Keratinocyte (primary cell): ENCODE measurements at regions not wholly inside any gene's neighbourhood (a gene's known extent, or its start where the extent isn't known, plus 50 kb on each side); places are given as distances from the start of the nearest gene placed in this dataset.

Experiments used
- DNase-seq: peaks from one replicate; pipeline ENCODE4 v3.0.0-alpha.2; 2011; ENCODE audit warnings: low read depth, missing footprints, low spot score
- FAIRE-seq: peaks from 2 replicates; lab custom pipeline; 2011; peaks lifted over from hg19 to GRCh38; lab: Jason Lieb, UNC
- H2AFZ ChIP-seq: 2 replicates; pipeline ENCODE4 v1.6.0; 2012; ENCODE audit warnings: low read length, control low read depth, inconsistent platforms; ENCODE audit not compliant: control insufficient read depth
- H3K27ac ChIP-seq: 2 replicates; pipeline ENCODE4 v1.5.1; 2011; ENCODE audit warnings: low read length; ENCODE audit not compliant: control insufficient read depth, insufficient read depth
- H3K27me3 ChIP-seq: 3 replicates; pipeline ENCODE4 v1.6.0; 2011; ENCODE audit warnings: low read length; ENCODE audit not compliant: control insufficient read depth, insufficient read depth; ENCODE audit errors: extremely low read depth
- H3K36me3 ChIP-seq, 2 experiments: 2 replicates in 1 of 2; 3 replicates in 1 of 2; pipeline ENCODE4 v1.5.1; 2011; ENCODE audit warnings: low read length in 2 of 2, mild to moderate bottlenecking in 1 of 2; ENCODE audit not compliant: control insufficient read depth in 2 of 2, insufficient read depth in 2 of 2; ENCODE audit errors: extremely low read depth in 1 of 2
- H3K4me1 ChIP-seq: 3 replicates; pipeline ENCODE4 v1.5.1; 2011; ENCODE audit warnings: low read length; ENCODE audit not compliant: control insufficient read depth, insufficient read depth; ENCODE audit errors: extremely low read depth
- H3K4me2 ChIP-seq: 3 replicates; pipeline ENCODE4 v1.6.0; 2011; ENCODE audit warnings: low read depth, low read length; ENCODE audit not compliant: control insufficient read depth, insufficient read depth; ENCODE audit errors: extremely low read depth
- H3K4me3 ChIP-seq, 3 experiments: fragments of 200-600 bp in 1 of 3; sonication (generic) in 1 of 3; 2 replicates in 2 of 3; 3 replicates in 1 of 3; pipeline ENCODE4 v1.5.1; 2011 to 2016; ENCODE audit warnings: low read length in 3 of 3, mild to moderate bottlenecking in 3 of 3, control low read depth in 2 of 3, inconsistent platforms in 1 of 3, low read depth in 1 of 3, mixed read lengths in 1 of 3, mixed run types in 1 of 3, moderate library complexity in 1 of 3; ENCODE audit not compliant: control insufficient read depth in 2 of 3, insufficient read depth in 2 of 3; ENCODE audit errors: extremely low read depth in 1 of 3
- H3K79me2 ChIP-seq: 2 replicates; pipeline ENCODE4 v1.6.0; 2012; ENCODE audit warnings: low read length; ENCODE audit not compliant: control insufficient read depth, insufficient read depth
- H3K9ac ChIP-seq: 3 replicates; pipeline ENCODE4 v1.6.0; 2011; ENCODE audit warnings: low read length; ENCODE audit not compliant: control insufficient read depth, insufficient read depth; ENCODE audit errors: extremely low read depth
- H3K9me1 ChIP-seq: 3 replicates; pipeline ENCODE4 v1.6.0; 2011; ENCODE audit warnings: low read length; ENCODE audit not compliant: control insufficient read depth, insufficient read depth; ENCODE audit errors: extremely low read depth
- H3K9me3 ChIP-seq: 2 replicates; pipeline ENCODE4 v1.5.1; 2012; ENCODE audit warnings: low read depth, low read length; ENCODE audit not compliant: control insufficient read depth
- H4K20me1 ChIP-seq: 3 replicates; pipeline ENCODE4 v1.6.0; 2011; ENCODE audit warnings: low read length; ENCODE audit not compliant: control insufficient read depth, insufficient read depth; ENCODE audit errors: extremely low read depth
- CTCF ChIP-seq, 3 experiments: IDR thresholded peaks in 1 of 3; conservative IDR thresholded peaks in 1 of 3; optimal IDR thresholded peaks in 1 of 3; 2 replicates in 2 of 3; 3 replicates in 1 of 3; pipeline versions ENCODE3 to v1.5.1; 2011; ENCODE audit warnings: low read length in 3 of 3, mild to moderate bottlenecking in 3 of 3, moderate library complexity in 2 of 3, control low read depth in 1 of 3, inconsistent platforms in 1 of 3; ENCODE audit not compliant: insufficient read depth in 2 of 3; ENCODE audit errors: extremely low read depth in 1 of 3
- EZH2 ChIP-seq: IDR thresholded peaks from one replicate; pipeline ENCODE4 v1.6.1; 2012; ENCODE audit warnings: inconsistent platforms, mild to moderate bottlenecking, low read length, moderate library complexity
- dilution Hi-C: fragments of 300-500 bp; cut with MboI; formaldehyde crosslinking; loops from one replicate; pipeline ENCODE4 v1.7.0; 2020; ENCODE audit warnings: low sequenced_read_pairs; ENCODE audit not compliant: extremely low pct_ligation_motif_present

GRCh38 chr2:215527736-215528135 is 91.9 kb upstream of the FN1 start:
- TF ChIP-seq CTCF (optimal IDR thresholded peaks at IDR 0.05 in 1 of 3, IDR thresholded peaks at IDR 0.05 in 1 of 3, conservative IDR thresholded peaks at IDR 0.05 in 1 of 3; ENCODE audit: extremely low read depth in 1 of 3, insufficient read depth in 2 of 3, low read length in 3 of 3) (no peak), EZH2 (no peak)
- DNase-seq (no peak), FAIRE-seq (no peak)
- H3K9me1 ChIP-seq: no peaks in the 10 kb centered on the region
- H3K4me2 ChIP-seq: no peak overlapping the region
- H3K9ac ChIP-seq: no peak overlapping the region
- no peaks in the 10 kb centered on the region for H4K20me1 ChIP-seq
- H3K79me2 ChIP-seq: no peaks in the 10 kb centered on the region
- dilution Hi-C loops: no loop called here
- H3K36me3 ChIP-seq: no peaks in the 10 kb centered on the region
- peaks cover 31% of the 10 kb centered on the region for H3K4me1 ChIP-seq
- no peak overlapping the region for H3K4me3 ChIP-seq
- H2AFZ ChIP-seq: peak overlapping the region; percentile 63
- H3K27ac ChIP-seq: peak overlapping the region; percentile 58
- no peaks in the 10 kb centered on the region for H3K27me3 ChIP-seq
- H3K9me3 ChIP-seq: no peaks in the 10 kb centered on the region

- H3K9ac ChIP-seq: no peak overlapping the region
- no peak overlapping the region for H3K4me3 ChIP-seq
- H3K4me1 ChIP-seq: peaks cover 31% of the 10 kb centered on the region
- no peaks in the 10 kb centered on the region for H3K9me3 ChIP-seq
- no peaks in the 10 kb centered on the region for H4K20me1 ChIP-seq
- no peak overlapping the region for H3K27ac ChIP-seq
- no peaks in the 10 kb centered on the region for H3K27me3 ChIP-seq
- no peaks in the 10 kb centered on the region for H3K36me3 ChIP-seq
- H2AFZ ChIP-seq: no peak overlapping the region
- FAIRE-seq (no peak), DNase-seq (no peak)
- no peak overlapping the region for H3K4me2 ChIP-seq
- no peaks in the 10 kb centered on the region for H3K79me2 ChIP-seq
- TF ChIP-seq EZH2 (no peak), CTCF (optimal IDR thresholded peaks at IDR 0.05 in 1 of 3, IDR thresholded peaks at IDR 0.05 in 1 of 3, conservative IDR thresholded peaks at IDR 0.05 in 1 of 3; ENCODE audit: extremely low read depth in 1 of 3, insufficient read depth in 2 of 3, low read length in 3 of 3) (no peak)
- H3K9me1 ChIP-seq: no peaks in the 10 kb centered on the region
- dilution Hi-C loops: no loop called here
Measured at GRCh38 chr2:215526341-215526740, 90.5 kb upstream of the FN1 start.
